GM21825 (cell line): ENCODE measurements at regions not wholly inside any gene's neighbourhood (a gene's known extent, or its start where the extent isn't known, plus 50 kb on each side); places are given as distances from the start of the nearest gene placed in this dataset.
"Not testable (repeated sequence)": the region's sequence is repeated elsewhere in the genome, so short reads cannot be mapped to it uniquely, and the experiment has no call there.

Source experiments
- ATAC-seq: cut with Tn5 transposase; IDR thresholded peaks from one replicate; pipeline ENCODE4 v1.9.1; 2021; ENCODE audit warnings: mild to moderate bottlenecking, moderate library complexity; ENCODE audit not compliant: unreplicated experiment

DNA sequence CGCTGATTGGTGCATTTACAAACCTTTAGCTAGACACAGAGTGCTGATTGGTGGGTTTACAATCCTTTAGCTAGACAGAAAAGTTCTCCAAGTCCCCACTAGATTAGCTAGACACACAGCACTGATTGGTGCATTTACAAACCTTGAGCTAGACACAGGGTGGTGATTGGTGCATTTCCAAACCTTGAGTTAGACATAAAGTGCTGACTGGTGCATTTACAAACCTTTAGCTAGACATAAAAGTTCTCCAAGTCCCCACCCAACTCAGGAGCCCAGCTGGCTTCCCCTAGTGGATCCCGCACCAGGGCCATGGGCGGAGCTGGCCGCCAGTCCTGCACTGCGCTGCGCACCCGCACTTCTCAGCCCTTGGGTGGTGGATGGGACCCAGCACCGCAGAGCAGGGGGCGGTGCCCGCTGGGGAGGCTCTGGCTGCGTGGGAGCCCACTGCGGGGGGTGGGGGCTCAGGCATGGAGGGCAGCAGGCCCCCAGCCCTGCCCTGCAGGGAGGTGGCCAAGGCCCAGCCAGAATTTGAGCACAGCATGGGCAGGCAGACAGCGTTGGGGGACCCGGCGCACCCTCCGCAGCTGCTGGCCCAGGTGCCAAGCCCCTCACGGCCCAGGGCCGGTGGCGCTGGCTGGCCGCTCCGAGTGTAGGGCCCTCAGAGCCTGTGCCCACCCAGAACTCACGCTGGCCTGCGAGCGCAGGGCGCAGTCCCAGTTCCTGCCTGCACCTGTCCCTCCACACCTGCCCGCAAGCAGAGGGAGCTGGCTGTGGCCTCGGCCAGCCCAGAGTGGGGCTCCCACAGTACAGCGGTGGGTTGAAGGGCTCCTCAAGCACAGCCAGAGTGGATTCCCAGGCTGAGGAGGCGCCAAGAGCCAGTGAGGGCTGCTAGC is 608.9 kb upstream of the LCORL start:
- no peak for ATAC-seq

DNA sequence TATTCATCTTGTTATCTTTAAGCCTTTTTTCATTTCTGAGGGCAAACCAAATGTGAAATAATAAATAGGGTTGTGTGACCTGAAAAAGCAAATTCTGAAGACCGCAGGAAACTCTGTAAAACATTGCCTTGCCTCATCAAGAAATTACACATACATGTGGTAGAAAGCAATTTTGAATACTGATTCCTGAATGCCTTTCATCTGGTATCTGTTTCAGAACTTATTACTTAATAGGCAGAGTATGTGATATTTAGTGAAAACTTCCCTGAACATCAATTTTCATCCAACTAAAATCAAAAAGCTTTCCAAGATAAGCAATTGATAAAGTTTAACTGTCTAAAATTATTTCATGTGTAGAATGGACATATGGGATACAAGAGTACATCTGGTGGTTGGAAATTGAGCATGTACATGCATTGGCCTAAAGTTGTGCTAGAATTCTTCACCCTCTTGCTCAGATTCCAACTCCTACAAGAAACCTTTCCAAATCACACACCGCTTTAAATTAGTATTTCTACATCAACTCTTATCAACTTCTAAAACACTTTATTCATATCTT is 606.0 kb upstream of the LCORL start:
- ATAC-seq = no peak

DNA sequence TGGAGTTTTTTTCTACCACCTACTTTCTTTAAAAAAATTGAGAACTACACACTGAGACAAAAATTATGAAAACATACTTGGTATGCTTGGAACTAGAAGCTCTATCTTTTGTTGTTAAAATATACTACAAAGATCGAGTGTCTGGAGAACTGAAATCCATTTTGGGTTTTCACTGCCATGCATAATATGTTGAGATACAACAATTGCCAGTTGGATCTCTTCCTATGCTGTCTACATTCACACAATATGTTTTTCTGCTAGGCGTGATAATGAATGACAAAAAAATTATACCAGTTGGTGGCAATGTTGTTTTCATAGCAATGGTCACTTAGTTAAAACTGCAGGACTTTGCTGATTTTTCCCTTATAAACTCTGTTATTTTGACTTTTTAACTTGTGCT is 605.4 kb upstream of the LCORL start:
- no peak for ATAC-seq

DNA sequence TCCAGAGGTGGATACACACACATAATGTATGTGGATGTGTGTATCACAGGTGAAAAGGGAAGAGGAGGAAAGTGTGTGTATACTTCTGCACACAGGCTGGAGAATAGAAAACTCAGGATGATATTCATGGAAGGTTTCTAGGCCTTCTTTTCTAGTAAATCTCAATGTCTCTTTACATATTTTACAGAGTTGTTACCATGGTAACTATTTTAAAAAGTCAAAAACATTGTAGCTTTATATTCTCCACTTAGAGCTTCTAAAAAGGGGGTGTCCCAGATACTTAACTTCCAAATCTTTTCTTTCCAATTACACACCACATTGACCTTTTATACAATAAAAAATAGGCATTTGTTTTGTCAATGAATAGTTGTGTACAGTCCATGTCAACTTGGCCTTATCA is 604.8 kb upstream of the LCORL start:
- no peak for ATAC-seq

DNA sequence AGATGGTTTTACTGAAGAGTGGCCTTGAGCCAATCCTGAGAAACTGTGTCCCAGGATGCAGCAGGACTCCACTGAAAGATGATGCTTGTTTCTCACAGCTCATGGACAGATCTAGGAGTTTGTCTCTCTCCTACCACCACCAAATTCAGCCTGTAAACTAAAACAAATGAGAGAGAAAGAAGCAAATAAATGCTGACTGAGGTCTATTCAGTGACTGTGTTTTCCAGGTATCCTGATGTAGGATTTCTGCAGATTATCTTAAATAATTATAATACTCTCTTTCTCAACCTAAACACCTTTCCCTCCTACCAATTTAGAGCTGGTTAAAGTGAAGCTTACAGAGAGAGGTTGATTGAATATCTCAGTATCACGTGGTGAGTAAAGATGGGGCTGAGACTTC is 599.6 kb upstream of the LCORL start:
- no peak for ATAC-seq

DNA sequence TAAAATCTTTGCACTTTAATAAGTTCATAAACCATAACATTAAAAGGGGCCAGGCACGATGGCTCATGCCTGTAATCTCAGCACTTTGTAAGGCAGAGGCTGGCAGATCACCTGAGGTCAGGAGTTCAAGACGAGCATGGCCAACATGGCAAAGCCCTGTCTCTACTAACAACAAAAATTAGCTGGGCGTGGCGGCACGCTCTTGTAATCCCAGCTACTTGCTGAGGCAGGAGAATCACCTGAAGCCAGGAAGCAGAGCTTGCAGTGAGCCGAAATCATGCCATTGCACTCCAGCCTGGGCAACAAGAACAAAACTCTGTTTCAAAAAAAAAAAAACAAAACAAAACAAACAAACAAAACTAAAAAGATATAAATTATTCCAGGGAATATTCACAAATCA is 595.2 kb upstream of the LCORL start:
- ATAC-seq = no peak

DNA sequence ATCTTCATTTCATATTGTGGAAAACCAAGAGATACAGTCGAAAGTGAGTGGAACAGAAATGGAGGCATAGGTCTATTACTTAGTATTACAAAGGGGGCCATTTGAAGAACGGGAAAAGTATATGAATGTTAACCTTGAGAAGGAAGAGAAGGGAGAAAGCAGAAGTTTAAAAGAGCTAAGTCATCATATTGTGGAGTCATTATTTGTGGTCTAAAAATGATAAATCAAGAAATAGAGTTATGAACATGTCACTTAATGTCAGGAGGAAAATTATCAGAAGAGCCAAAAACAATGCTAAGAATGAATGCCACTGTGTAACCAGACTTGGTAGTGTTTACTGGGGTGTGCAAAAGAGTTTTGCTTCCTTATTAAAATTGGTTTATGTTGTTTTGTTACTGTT is 589.5 kb upstream of the LCORL start:
- ATAC-seq = no peak

DNA sequence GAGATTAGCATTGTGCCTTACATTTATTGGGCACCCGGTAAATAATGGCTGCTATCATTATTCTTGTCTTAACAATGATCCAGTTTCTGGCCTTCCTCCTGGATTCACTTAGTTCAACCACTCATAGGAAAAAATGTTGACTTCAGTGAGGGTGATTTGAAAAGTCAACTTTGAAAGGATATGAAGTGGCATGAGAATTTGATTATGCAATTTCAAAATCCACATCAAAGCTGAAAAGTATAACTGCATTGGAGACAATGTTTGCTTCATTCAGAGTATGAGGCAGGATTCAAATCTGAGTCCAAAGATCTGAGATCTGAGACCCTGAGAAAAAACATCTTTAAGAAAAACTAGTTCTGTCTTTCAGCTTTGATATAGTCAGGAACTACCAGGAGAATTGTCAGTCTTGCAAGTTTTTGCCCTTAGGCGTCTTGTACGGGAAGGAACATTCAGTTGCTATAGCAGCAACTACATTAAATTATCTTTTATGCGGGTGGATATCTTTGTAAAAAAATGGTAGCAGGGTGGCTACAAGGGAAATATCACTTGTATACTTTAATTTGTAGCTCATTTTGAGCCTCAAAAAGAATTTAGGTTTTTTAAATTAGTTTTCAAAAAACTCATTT is 587.5 kb upstream of the LCORL start:
- ATAC-seq = no peak

DNA sequence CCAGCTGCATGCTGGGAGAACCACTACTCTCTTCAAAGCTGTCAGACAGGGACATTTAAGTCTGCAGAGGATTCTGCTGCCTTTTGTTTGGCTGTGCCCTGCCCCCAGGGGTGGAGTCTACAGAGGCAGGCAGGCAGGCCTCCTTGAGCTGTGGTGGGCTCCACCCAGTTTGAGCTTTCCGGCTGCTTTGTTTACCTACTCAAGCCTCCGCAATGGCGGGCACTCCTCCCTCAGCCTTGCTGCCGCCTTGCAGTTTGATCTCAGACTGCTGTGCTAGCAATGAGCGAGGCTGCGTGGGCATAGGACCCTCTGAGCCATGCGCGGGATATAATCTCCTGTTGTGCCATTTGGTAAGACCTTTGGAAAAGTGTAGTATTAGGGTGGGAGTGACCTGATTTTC is 581.1 kb upstream of the LCORL start:
- ATAC-seq = not testable (repeated sequence)

DNA sequence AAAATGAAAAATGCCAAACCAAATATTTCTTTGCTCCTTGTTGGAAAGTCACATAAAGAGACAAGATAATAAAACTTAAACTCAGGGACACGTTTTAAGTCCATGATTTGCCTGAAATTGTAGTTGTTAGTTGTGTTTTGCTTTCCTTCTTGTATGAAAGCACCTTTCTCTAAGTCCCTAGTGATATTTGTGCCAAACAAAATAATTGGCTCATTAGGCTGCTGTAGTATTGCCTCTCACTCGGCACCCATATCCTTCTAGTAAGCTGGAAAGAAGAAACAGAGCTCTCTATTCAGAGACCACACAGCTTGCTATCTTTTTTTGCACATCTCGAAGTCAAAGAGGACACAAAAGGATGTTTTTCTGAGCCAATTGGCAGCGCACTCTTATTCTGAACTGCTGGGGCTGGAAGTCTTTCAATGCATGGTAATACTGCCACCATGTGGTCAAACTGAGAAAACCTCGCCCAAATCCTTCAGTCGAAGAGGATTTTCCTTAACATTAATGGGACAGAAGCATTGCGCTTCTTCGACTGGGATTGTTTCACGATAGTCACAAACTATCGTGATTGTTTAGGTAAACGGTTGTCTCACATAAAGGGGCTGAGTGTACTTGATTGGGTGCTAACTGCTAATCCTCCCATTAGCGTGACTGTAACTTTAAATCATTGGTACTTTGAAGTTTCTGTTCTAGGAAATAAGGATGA is 571.9 kb upstream of the LCORL start:
- peak; percentile 72 for ATAC-seq

DNA sequence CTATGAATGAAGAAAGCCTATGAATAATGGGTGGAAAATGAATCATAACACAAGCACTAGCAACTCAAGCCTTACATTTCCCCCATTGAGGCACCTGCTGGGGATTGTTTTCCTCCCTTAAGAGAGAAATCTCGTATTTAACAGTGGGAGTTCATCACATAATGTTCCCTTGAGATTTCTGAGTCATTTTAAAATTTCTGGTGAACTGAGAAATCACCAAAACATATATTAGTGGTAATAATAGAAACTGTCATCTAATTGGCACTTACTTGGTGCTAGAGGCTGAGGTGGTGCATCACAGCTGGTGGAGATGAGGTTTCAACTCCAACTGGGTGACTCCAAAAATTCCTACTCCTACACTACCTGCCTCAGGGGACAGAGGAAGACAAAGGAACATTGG is 561.3 kb upstream of the LCORL start:
- no peak for ATAC-seq

DNA sequence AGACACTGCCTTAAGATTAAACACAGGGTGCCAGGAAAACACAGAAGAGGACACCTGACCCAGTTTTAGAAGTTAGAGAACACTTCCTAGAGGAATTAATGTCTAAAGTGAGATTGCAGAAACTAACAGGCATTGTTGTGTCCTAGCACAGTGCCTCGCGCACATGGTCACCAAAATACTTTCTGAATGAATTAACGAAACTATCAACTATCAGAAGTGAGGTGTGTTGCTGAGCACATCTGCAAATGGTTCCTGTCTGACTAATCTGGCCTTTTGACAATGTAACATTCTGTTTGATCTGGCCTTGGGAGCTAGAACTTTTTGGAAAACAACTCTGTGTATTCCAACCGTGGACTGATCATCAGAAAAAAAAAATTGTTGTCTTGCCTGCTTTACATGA is 556.8 kb upstream of the LCORL start:
- ATAC-seq = no peak

DNA sequence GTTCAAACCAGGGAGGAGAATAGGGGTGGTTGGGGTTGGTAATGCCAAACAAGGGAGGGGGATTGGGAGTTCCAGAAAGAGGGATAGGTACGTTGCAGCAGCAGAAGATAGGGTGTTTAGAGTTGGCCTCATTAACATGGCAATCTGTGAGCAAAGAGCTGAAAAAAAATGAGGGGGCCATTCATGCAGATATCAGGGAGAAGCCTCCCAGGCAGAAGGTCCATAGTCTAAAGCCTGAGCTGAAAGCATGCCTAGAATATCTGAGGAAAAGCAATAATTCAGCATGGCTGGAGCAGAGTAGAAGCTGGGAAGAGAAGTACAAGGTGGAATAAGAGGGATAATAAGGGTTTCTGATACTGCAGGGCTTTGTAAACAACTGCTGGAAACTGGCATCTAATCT is 550.9 kb upstream of the LCORL start:
- ATAC-seq = no peak

DNA sequence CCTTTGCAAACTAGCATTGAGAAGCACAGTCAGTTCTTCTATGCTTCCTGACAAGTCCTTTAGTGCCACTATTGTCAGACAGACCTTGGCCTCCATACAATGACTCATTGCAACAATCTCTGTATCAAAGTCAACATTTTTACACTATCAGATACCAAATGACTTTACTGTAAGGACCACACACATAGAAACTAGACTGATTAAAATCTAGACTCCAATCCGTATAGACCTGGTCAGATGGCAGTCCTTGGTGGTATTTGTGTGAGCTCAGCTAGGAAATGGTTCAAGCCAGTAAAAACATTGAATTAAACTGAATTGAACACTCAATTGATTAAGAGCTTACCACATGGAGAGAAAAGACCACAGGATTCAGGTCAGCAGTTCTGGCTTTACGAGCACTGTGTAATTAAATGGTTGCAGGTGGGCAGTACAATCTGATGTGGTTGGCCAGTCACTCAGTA is 549.8 kb upstream of the LCORL start:
- no peak for ATAC-seq

DNA sequence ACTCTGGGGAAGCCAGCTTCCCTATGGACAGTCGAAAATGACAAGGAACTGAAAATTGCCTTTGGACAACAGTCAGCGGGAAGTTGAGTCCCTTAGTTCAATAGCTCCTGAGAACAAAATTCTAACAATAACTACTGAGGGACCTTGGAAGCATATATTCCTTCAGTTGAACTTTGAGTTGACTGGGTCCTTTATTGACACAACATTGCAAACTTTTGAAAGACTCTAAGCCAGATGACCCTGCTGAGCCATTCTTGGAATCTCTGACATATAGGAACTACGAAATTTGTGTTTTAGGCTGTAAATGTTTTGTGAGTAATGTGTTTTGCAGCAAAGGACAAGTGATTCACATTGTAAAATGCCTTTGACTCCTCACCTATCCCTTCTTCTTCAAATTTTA is 548.8 kb upstream of the LCORL start:
- no peak for ATAC-seq

DNA sequence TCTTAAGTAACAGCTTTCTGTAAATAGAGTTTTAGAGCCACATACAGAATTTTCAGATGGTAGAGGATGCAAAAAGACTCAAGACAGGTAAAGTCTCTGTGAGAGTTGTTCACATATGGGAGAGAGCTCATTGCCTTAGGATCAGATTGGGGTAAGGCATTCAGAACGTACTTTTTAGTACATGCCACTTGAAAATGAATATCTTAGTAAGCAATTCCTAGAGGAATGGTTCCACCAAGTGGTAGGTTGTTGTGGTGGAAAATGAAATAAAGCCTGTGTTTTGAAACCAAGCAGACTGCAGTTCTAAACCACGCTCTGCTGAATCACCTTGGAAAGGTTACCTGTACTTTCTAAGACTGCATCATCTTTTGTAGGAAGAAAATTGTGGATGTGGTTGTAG is 547.0 kb upstream of the LCORL start:
- ATAC-seq = no peak

DNA sequence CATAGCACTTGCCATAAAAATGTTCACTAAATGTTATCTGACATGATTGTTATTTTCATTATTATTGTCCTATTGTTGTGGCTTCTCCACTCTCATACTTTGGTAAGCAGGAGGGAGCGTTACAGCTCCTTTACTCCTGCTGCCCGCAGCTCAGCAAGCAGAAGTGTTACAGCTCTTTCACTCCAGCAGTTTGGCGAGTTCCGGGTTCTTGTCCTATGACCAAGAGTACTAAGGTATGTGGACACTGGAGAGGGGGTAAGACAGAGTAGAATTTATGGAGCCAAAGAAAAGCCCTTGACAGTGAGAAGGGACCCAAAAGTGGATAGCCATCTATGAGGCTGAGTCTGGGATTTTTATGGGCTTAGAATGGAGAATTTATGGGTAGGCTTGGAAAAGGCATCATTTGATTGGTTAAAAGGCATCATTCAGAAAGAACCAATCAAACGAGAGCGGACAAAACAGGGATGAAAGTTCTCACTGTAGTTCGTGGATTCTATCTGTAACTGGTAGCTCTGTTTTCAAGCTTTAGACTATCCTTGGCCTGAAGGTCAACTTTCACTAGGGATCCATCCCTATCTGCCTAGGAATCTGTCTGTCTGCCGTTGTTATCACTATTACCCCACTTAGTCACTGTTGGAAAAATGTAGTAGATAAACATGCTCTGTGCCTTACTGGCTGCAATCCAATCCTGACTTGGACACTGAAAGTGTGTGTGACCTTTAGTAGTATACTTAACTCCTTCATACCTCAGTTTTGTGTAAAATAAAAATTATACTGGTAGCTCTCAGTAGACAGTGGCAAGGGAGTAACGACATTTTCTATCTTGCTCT is 545.6 kb upstream of the LCORL start:
- ATAC-seq = no peak

DNA sequence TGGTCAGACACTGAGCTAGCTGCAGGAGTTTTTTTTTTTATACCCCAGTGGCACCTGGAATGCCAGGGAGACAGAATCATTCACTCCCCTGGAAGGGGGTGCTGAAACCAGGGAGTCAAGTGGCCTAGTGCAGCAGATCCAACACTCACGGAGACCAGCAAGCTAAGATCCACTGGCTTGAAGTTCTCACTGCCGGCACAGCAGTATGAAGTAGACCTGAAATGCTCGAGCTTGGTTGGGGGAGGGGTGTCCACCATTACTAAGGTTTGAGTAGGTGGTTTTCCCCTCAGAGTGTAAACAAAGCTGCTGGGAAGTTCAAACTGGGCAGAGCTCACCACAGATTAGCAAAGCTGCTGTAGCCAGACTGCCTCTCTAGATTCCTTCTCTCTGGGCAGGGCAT is 537.9 kb upstream of the LCORL start:
- ATAC-seq = no peak

DNA sequence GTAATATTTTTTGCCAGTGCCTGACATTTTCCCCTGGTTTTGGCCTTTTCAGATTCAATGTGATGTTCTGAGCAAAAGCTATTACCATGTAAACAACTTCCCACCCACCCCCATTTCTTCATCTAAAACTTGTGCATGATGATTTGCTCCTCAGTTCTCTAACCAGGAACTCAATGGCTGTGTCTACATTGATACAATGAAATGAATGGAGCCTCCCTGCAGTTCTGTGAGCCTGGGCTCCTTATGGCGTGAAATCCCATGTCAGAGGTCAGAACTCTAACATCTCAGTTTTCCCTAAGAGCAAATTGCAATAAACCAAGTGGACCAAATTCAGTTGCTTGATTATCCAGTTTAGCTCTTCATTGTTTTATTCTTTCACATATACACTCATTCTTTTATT is 534.8 kb upstream of the LCORL start:
- ATAC-seq = no peak

DNA sequence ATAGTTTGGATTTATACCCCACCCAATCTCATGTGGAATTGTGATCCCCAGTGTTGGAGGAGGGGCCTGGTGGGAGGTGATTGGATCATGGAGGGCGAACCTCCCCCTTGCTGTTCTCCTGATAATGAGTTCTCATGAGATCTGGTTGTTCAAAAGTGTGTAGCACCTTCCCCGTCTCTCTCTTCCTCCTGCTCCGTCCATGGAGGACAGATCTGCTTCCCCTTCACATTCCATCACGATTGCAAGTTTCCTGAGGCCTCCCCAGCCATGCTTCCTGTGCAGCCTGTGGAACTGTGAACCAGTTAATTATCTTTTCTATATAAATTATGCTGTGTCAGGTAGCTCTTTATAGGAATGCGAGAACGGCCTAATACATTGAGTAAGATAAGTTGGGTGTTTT is 518.8 kb upstream of the LCORL start:
- ATAC-seq = no peak

DNA sequence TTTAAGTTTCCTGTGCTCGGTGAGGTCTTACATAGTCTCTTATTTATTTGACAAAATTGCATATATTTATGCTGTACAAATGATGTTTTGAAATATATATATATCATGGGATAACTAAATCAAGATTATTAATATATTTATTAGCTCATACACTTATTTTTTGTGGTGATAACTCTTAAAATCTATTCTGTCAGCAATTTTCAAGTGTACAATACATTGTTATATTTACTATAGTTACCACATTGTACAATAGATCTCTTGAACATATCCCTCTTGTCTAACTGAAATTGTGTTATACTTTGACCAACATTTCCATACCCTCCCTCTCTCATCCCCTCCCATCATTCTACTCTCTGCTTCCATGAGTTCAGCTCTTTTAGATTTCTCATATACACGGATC is 516.6 kb upstream of the LCORL start:
- ATAC-seq = no peak
